HCT116 (cell line): ENCODE measurements at regions not wholly inside any gene's neighbourhood (a gene's known extent, or its start where the extent isn't known, plus 50 kb on each side); places are given as distances from the start of the nearest gene placed in this dataset.

Experiments used
- ATAC-seq: fragments of 200-7000 bp; cut with Tn5 transposase; 2 replicates; pipeline ENCODE4 v1.9.1; 2020; ENCODE audit warnings: mild to moderate bottlenecking, moderate library complexity
- BruUV-seq: library from RNA; stranded (reverse); fragments of 400-500 nt; replicated peaks from 2 replicates; lab custom pipeline; 2021; lab: Mats Ljungman, UMichigan
- CTCF ChIA-PET: fragments of 300-600 bp; sonication (Branson Sonifier 250); formaldehyde crosslinking; loops from one replicate; lab custom pipeline; 2021; ENCODE audit warnings: antibody characterized with exemption; lab: Charles Lee
- POLR2A ChIA-PET: fragments of 300-600, 350-600 bp; sonication (Branson Sonifier 250); formaldehyde crosslinking; loops from one replicate; lab custom pipeline; 2021; ENCODE audit warnings: antibody characterized with exemption; lab: Charles Lee
- RAD21 ChIA-PET, 2 experiments: fragments of 300-600 bp; sonication (Branson Sonifier 250); formaldehyde crosslinking; loops; one replicate each; lab custom pipeline; 2023; ENCODE audit warnings: low total read pairs in 2 of 2; ENCODE audit not compliant: uncharacterized antibody in 2 of 2, unreplicated experiment in 2 of 2, low non-redundant PET in 1 of 2; lab: Charles Lee
- DNase-seq: peaks from one replicate; pipeline ENCODE4 v3.0.0-alpha.2; 2010; ENCODE audit warnings: low read depth, low spot score
- H2AFZ ChIP-seq: fragments of 200-600 bp; shearing (Covaris generic), sonication (generic); 2 replicates; pipeline ENCODE4 v1.6.1; 2017; ENCODE audit warnings: low read depth, mixed run types, mixed read lengths, antibody characterized with exemption, low read length; ENCODE audit not compliant: poor library complexity, severe bottlenecking
- H3K27ac ChIP-seq: 2 replicates; pipeline ENCODE4 v1.5.1; 2012; ENCODE audit warnings: low read depth, low read length
- H3K27me3 ChIP-seq: fragments of 200-600 bp; sonication (generic); 2 replicates; pipeline ENCODE4 v1.6.1; 2016; ENCODE audit warnings: mixed run types, low read length, mixed read lengths; ENCODE audit not compliant: insufficient read depth
- H3K36me3 ChIP-seq, 2 experiments: fragments of 200-500 bp in 1 of 2; fragments of 200-600 bp in 1 of 2; sonication (Bioruptor generic) in 1 of 2; sonication (generic) in 1 of 2; 2 replicates each; pipeline versions ENCODE4 v1.5.1 to v1.6.1; 2014 to 2016; ENCODE audit warnings: low read length in 2 of 2, inconsistent platforms in 1 of 2, mixed read lengths in 1 of 2, mixed run types in 1 of 2; ENCODE audit not compliant: insufficient read depth in 2 of 2, control insufficient read depth in 1 of 2
- H3K4me1 ChIP-seq, 2 experiments: fragments of 200-600 bp in 1 of 2; sonication (generic) in 1 of 2; 2 replicates each; pipeline versions ENCODE4 v1.5.1 to v1.6.1; 2012 to 2017; ENCODE audit warnings: low read length in 2 of 2, inconsistent platforms in 1 of 2, mild to moderate bottlenecking in 1 of 2, mixed read lengths in 1 of 2, mixed run types in 1 of 2, moderate library complexity in 1 of 2; ENCODE audit not compliant: insufficient read depth in 2 of 2, control insufficient read depth in 1 of 2
- H3K4me2 ChIP-seq: fragments of 200-600 bp; sonication (generic); 2 replicates; pipeline ENCODE4 v1.6.1; 2017; ENCODE audit warnings: mixed run types, low read length, mixed read lengths
- H3K4me3 ChIP-seq, 2 experiments: fragments of 200-600 bp in 1 of 2; sonication (generic) in 1 of 2; replicated peaks in 1 of 2; 2 replicates each; pipeline ENCODE4 v1.5.1; 2011 to 2016; ENCODE audit warnings: low read length in 2 of 2, control low read depth in 1 of 2, low read depth in 1 of 2, mild to moderate bottlenecking in 1 of 2, mixed read lengths in 1 of 2, mixed run types in 1 of 2
- H3K79me2 ChIP-seq: fragments of 200-600 bp; sonication (generic); 2 replicates; pipeline ENCODE4 v1.6.1; 2017; ENCODE audit warnings: mild to moderate bottlenecking, mixed run types, low read length, moderate library complexity, mixed read lengths; ENCODE audit not compliant: insufficient read depth
- H3K9ac ChIP-seq: fragments of 200-600 bp; sonication (generic); 2 replicates; pipeline ENCODE4 v1.6.1; 2016; ENCODE audit warnings: low read length, mixed read lengths
- H3K9me2 ChIP-seq: fragments of 200-600 bp; sonication (generic), shearing (Covaris generic); 2 replicates; pipeline ENCODE4 v1.6.1; 2017; ENCODE audit warnings: mixed run types, mild to moderate bottlenecking, moderate library complexity; ENCODE audit not compliant: insufficient read depth
- H3K9me3 ChIP-seq, 2 experiments: fragments of 200-500 bp in 1 of 2; fragments of 200-600 bp in 1 of 2; sonication (Bioruptor generic) in 1 of 2; sonication (generic) in 1 of 2; 2 replicates each; pipeline ENCODE4 v1.6.1; 2014 to 2017; ENCODE audit warnings: low read length in 2 of 2, mixed read lengths in 2 of 2, inconsistent platforms in 1 of 2, low read depth in 1 of 2, mild to moderate bottlenecking in 1 of 2, mixed run types in 1 of 2, moderate library complexity in 1 of 2; ENCODE audit not compliant: control insufficient read depth in 1 of 2, insufficient read depth in 1 of 2
- H4K20me1 ChIP-seq: fragments of 200-600 bp; sonication (generic), shearing (Covaris generic); 2 replicates; pipeline ENCODE4 v1.6.1; 2017; ENCODE audit warnings: mixed run types, mild to moderate bottlenecking, moderate library complexity; ENCODE audit not compliant: insufficient read depth
- CBX3 ChIP-seq: IDR thresholded peaks from 2 replicates; pipeline ENCODE4 v1.6.1; 2012; ENCODE audit warnings: low read depth
- CEBPB ChIP-seq: IDR thresholded peaks from 2 replicates; pipeline ENCODE4 v1.6.1; 2012; ENCODE audit warnings: low read depth
- EGR1 ChIP-seq: IDR thresholded peaks from 2 replicates; pipeline ENCODE4 v1.6.1; 2012; ENCODE audit warnings: low read depth
- ELF1 ChIP-seq: IDR thresholded peaks from 2 replicates; pipeline ENCODE4 v1.6.1; 2012; ENCODE audit warnings: low read depth, borderline replicate concordance
- EZH2phosphoT487 ChIP-seq: fragments of 200-600 bp; IDR thresholded peaks from 2 replicates; pipeline ENCODE4 v1.6.1; 2018; ENCODE audit warnings: antibody characterized with exemption, borderline replicate concordance
- JUND ChIP-seq: IDR thresholded peaks from 2 replicates; pipeline ENCODE4 v1.6.1; 2012
- POLR2A ChIP-seq: IDR thresholded peaks from 2 replicates; pipeline ENCODE4 v1.7.0; 2011; ENCODE audit warnings: borderline replicate concordance; ENCODE audit not compliant: insufficient read depth, insufficient read length; ENCODE audit errors: extremely low read depth
- POLR2AphosphoS5 ChIP-seq: IDR thresholded peaks from 2 replicates; pipeline ENCODE4 v1.6.1; 2011; ENCODE audit warnings: mild to moderate bottlenecking, low read depth, low read length, moderate library complexity
- SIN3A ChIP-seq: IDR thresholded peaks from 2 replicates; pipeline ENCODE4 v1.6.1; 2012; ENCODE audit warnings: low read depth
- SP1 ChIP-seq: IDR thresholded peaks from 2 replicates; pipeline ENCODE4 v1.6.1; 2012; ENCODE audit warnings: low read depth
- SRF ChIP-seq: IDR thresholded peaks from 2 replicates; pipeline ENCODE4 v1.6.1; 2012; ENCODE audit warnings: low read depth
- TCF7L2 ChIP-seq: IDR thresholded peaks from 2 replicates; pipeline ENCODE4 v1.7.0; 2011; ENCODE audit warnings: borderline replicate concordance, inconsistent platforms; ENCODE audit not compliant: insufficient read depth, insufficient read length; ENCODE audit errors: extremely low read depth
- YY1 ChIP-seq: IDR thresholded peaks from 2 replicates; pipeline ENCODE4 v1.6.1; 2011; ENCODE audit warnings: low read length, low read depth, moderate library complexity, mild to moderate bottlenecking; ENCODE audit not compliant: insufficient replicate concordance; ENCODE audit errors: extremely low read depth
- ZBTB33 ChIP-seq: IDR thresholded peaks from 2 replicates; pipeline ENCODE4 v1.6.1; 2011; ENCODE audit warnings: mild to moderate bottlenecking, low read length, moderate library complexity; ENCODE audit not compliant: insufficient replicate concordance; ENCODE audit errors: extremely low read depth
- ZNF274 ChIP-seq: fragments of 200-500 bp; sonication (Bioruptor generic); IDR thresholded peaks from 2 replicates; pipeline ENCODE4 v1.6.1; 2014; ENCODE audit warnings: mild to moderate bottlenecking, low read depth, low read length, inconsistent platforms
- intact Hi-C: fragments of 100-400 bp; cut with micrococcal nuclease; formaldehyde crosslinking; loops from 2 replicates; pipeline ENCODE4 v1.10.0; 2022

GRCh38 chr2:81979086-81979485 is 1674.5 kb upstream of the LRRTM1 start:
- ATAC-seq (no peak), DNase-seq (no peak)
- POLR2A ChIA-PET = no interaction called here
- Histone ChIP-seq H3K4me1 (no peaks in the 10 kb centered on the region), H4K20me1 (no peaks in the 10 kb centered on the region), H3K27ac (no peak overlapping the region), H3K9ac (no peak overlapping the region), H3K9me2 (no peaks in the 10 kb centered on the region), H3K79me2 (no peaks in the 10 kb centered on the region), H2AFZ (no peak overlapping the region), H3K4me3 (no peak overlapping the region), H3K4me2 (no peak overlapping the region), H3K9me3 (no peaks in the 10 kb centered on the region), H3K36me3 (no peaks in the 10 kb centered on the region), H3K27me3 (no peaks in the 10 kb centered on the region)
- BruUV-seq = no TSS peak
- TF ChIP-seq YY1 (no peak), SP1 (no peak)
- intact Hi-C loops = no loop called here
- RAD21 ChIA-PET = no interaction called here
- CTCF ChIA-PET = no interaction called here

- Histone ChIP-seq H3K4me3 (no peak overlapping the region), H3K9me2 (no peaks in the 10 kb centered on the region), H3K27me3 (no peaks in the 10 kb centered on the region), H4K20me1 (no peaks in the 10 kb centered on the region), H3K27ac (no peak overlapping the region), H3K36me3 (no peaks in the 10 kb centered on the region), H3K4me2 (no peak overlapping the region), H3K4me1 (no peaks in the 10 kb centered on the region), H3K9ac (no peak overlapping the region), H3K79me2 (no peaks in the 10 kb centered on the region), H3K9me3 (no peaks in the 10 kb centered on the region), H2AFZ (no peak overlapping the region)
- intact Hi-C loops = no loop called here
- DNase-seq (no peak), ATAC-seq (no peak)
- no TSS peak for BruUV-seq
- TF ChIP-seq SRF = no peak
- no peak for TF ChIP-seq POLR2AphosphoS5
- TF ChIP-seq JUND = no peak
- no peak for TF ChIP-seq ZBTB33
- TF ChIP-seq SP1 = no peak
- TF ChIP-seq EGR1 = no peak
- no peak for TF ChIP-seq SIN3A
- TF ChIP-seq POLR2A = no peak
- no peak for TF ChIP-seq YY1
- no peak for TF ChIP-seq CEBPB
- TF ChIP-seq TCF7L2 = no peak
- TF ChIP-seq CBX3 = no peak
- TF ChIP-seq EZH2phosphoT487 = no peak
- no peak for TF ChIP-seq ZNF274
- TF ChIP-seq ELF1 = no peak
- CTCF ChIA-PET = no interaction called here
- RAD21 ChIA-PET = no interaction called here
- POLR2A ChIA-PET = no interaction called here
Observed at GRCh38 chr2:81976998-81977397, 1672.4 kb upstream of the LRRTM1 start.
